Dermis blood vessel endothelial cell (primary cell): ENCODE measurements at regions not wholly inside any gene's neighbourhood (a gene's known extent, or its start where the extent isn't known, plus 50 kb on each side); places are given as distances from the start of the nearest gene placed in this dataset.
"Not testable (repeated sequence)": the region's sequence is repeated elsewhere in the genome, so short reads cannot be mapped to it uniquely, and the experiment has no call there.

Experiments used
- DNase-seq: peaks from one replicate; pipeline ENCODE4 v3.0.0; 2010

DNA sequence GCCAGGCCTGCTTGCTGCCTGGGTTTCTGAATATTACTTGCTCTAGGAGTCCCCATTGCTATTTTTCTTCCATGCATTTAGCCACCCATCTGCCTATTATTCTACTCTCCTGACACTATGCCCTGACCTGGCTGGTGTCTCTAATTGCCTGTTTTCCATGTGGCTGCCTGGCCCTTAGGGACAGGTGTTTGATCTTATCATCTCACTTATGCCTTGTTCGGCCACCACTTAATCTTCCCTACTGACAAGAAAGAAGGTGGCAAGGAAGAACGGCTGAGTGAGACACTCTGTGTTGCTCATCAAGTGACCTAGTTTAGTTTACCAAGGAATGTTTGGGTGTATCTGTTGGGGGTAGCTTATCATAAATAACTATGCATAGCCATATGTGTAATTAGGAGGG lies 50.4 kb upstream of the RAPH1 start:
- DNase-seq = no peak

DNA sequence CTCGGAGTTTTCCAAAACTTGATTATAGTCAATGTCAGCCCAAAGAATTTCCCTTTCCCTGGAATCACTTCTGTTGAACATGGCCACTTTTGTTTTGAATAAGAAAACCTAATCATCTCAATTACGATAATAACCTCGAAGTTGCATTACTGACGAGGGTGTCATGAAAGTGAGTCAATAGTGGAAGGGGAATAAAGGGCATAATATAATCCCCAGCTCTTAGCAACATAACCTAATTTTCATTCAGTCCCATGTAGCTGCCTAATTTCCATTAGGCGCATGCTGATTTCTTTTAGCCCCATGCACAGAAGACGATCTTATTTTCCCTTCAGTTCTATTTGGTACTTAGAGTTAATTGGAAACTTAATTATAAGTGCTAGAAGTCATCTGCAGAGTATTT lies 51.1 kb upstream of the RAPH1 start:
- no peak for DNase-seq

DNA sequence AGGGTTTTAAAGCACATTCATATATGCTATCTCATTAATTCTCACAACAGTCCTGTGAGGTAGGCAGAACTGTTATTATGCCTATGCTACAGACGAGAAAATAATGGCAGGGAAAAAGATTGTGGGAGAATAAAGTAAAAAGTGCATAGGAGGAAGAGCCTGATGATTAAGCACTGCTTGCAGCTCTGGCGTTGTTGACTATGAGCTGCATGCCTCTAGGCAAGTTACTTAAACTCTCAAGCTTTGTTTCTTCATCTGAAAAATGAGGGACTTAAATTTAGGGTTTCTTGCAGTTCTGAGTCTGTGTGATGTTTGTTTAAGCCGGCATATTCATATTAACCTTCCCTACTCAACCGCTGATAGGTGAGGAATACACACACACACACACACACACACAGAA lies 51.6 kb upstream of the RAPH1 start:
- DNase-seq = no peak

DNA sequence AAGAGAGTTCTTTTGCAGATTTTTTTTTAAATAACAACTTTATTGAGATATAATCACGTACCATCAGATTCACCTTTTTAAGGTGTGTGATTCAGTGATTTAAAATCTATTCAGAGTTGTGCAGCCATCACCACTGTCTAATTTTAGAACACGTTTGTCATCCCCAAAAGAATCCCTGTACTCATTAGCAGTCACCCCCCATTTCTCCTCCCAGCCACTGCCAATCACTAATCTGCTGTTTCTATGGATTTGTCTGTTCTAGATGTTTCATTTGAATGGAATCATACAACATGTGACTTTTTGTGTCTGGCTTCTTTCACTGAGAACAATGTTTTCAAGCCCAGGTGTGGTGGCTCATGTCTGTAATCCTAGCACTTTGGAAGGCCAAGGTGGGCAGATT lies 55.4 kb upstream of the RAPH1 start:
- no peak for DNase-seq

DNA sequence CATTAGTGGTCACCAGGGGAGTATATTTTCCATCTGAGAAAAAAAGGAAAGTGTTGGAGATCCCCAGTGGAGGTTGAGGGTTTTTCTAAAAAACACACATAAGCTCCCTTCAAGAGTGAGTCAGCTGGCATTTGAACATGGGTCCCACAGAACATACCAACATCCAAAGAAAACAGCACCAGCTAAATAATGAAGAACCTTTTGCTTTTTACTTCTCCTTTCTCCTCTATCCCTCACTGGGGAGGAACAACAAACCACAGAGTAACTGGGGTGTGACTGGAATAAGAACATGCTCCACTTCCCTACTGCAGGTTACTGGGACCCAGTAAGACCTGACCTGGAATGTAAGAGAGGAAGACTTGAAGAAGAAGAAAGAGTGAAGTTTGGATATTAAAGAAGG lies 56.5 kb upstream of the RAPH1 start:
- DNase-seq = no peak

DNA sequence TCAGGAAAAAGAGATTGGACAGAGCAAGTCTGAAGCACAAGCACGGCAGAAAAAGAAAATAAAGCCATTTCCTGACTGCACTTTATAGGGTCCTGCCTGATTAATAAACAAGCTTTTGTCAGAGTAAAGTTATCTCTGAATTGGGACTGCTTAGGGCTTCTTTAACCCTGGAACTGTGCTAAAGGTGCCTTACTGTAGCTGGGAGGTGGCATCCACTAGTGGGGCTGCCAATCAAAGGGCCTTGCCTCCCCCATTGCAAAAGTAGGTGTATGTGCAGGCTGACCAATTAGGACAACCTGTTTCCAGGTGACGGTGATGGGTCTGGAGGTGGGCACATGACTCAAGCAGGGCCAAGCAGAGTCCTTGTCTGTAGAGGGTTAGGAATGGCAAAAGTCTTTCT lies 57.4 kb upstream of the RAPH1 start:
- DNase-seq = no peak

DNA sequence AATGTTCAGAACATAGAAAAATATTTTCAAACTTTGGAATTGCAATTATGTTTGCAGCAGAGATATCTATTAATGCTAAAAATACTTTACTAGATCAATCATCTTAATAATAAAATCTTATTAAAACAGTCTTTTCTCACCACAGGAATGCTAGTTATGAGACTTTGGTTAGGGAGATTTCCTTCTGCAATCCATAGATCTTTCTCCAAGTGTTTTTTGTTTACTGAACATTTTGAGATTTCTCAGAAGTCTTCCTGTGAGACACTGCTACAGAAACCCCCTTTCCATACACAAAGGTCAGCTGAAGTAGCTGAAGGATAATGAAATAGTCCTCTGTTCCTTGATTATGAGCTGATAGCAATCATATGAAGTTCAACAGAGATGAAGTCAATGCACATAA lies 59.4 kb upstream of the RAPH1 start:
- DNase-seq = no peak

DNA sequence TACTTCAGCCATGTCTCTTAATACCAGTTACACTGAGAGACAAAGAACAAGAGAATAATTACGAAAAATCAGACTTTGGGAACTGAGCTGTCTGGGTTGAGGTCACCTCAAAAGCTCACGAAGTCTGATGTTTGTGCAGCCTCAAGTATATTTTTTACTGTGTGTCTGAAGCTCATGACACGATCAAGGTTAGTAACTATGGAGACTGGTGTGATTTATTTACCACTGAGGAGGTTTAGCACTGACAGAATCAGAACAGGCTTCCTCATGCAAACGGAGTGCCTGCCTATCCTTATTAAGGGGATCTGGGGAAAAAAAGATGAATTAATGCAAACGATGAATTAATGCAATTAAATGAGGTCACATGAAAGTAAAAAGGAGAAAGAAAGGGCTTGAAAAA lies 61.1 kb upstream of the RAPH1 start:
- no peak for DNase-seq

DNA sequence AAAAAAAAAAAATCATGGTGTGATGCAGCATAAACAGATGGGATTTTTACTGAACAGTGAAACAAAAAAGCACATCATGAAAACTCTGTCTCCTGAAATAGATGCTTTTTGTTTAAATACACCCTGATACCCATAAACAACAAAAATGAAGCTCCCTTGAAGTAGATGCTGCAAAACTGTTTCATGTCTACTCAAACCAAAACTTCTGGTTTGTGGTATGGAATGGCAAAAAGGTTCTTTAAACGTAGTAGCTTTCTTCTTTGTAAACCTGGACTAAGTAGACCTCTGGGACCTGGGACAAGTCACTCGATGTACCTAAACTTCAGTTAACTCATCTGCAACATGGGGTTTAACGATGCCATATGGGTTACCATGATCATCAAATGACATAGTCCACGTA lies 64.4 kb upstream of the RAPH1 start:
- DNase-seq = no peak

DNA sequence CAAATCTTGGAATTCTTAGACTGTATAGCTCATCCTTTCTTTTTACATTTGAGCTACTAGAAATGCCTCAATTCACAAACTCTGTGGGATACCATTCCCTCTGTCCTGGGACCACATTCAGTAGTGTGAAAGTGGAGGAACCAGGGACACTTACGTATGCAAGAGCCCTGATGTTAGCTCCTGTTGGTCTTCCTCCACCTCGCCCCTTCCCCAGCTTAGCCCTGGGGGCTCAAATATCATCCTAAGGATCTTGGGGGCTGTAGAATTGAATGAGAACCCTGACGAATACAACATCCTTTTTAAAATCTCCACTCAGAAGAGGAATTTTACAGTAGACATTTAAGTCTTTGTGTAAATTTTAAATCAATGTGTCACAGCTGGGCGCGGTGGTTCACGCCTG lies 65.2 kb upstream of the RAPH1 start:
- DNase-seq = no peak

DNA sequence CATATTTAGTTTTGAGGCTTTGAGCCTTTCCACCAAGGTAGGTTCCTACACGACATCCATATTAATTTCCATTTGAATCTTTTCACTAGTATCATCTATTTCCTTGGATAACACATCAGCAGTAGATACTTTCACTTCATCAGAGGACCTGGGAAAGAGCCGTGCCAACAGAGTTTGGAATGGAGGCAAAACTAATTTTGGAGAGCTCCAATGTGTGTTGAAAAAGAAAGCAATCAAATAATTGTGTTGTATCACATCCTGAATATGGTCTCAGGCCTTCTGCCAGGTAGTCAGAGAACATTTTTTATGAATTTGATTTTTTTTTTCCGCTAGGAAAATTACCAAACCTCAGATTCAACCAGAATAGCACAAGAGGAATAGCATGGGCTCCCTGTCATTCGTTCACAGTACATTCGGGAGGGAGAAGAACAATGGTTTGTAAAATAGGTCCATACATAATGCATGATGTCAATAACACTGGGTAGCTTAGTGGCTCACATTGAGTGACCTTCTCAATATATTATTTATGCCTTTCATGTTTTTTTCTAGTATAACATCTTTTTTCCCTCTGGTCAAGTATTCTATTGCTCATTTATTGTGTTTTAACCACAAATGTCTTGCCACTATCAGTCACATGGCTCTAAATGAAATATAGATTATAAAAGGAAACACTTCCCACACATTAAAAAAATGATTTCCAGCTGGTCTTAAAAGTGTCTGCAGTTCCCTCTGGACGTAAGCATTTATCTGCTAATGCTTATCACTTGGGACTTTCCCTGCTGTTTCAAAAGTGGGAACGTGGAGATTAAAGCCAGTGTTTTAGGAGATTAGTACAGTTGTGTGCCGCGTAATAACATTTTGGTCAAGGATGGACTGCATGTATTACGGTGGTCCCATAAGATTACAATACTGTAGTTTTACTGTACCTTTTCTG lies 68.6 kb upstream of the RAPH1 start:
- DNase-seq = peak; percentile 35

DNA sequence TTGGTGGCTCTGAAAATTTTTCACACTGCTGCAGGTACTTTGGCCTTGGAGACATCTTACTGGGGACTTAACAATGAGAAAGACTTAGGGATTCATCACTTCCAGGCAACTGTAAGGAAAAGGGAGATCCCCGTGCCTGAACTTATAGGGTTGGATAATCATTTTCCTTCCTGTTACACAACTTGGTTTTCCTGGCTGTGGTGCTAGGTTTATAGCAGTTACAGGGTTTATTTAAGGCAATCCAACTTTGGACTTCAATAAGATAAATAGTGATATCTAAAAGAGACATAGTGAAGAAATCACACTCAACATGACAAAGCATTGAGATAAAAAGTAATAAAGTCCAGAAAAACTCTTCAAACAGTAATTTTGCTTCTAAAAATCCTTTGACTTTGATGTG lies 70.2 kb upstream of the RAPH1 start:
- DNase-seq = peak; percentile 29

DNA sequence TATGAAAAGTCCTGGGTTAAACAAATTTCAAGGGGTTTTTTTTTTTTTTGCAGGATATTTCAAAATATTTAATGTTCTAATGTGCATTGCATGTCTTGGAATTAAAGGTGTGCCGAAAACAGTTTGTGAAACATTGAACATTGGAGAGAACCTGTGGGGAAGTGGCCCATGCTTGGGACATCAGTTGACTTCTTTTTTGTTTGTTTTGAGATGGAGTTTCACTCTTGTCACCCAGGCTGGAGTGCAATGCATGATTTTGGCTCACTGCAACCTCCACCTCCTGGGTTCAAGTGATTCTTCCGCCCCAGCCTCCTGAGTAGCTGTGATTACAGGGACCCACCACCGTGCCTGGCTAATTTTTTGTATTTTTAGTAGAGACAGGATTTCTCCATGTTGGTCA lies 71.0 kb upstream of the RAPH1 start:
- DNase-seq = no peak

DNA sequence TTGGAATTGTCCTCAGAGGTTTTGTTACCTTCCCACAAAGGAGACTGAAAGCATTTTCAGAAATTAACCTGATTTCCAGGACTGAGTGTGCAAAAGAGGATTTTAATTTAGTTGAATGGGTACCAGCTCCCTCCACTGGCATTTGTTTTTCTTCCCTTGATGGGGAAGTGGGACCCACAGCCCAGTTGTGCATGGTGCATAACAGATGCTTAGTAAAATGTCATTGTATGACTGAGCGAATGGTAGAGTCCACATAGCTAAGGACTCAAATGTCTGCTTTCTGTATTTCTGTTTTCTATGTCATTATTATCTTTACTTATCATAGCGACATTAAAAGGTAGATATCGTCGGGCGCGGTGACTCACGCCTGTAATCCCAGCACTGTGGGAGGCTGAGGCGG lies 75.5 kb upstream of the RAPH1 start:
- DNase-seq = no peak

DNA sequence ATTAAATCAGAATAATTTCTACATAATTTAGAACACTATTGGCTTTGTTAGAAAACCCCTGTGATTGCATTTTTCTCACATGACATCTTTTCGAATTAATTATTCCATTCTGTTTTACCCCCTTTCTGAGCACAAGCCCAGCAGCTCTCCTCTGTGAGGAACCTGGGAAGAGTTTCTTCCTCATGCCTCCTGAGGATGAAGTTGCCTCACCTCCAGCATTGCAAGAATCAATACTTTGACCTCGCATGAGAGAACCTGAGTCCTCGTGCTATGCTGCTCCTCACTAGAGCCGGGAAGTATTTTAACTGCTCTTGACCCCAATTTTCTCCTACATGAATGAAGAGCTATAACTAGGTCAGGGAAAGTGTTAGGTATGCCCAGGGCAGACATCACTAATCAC lies 77.1 kb upstream of the RAPH1 start:
- DNase-seq = no peak

DNA sequence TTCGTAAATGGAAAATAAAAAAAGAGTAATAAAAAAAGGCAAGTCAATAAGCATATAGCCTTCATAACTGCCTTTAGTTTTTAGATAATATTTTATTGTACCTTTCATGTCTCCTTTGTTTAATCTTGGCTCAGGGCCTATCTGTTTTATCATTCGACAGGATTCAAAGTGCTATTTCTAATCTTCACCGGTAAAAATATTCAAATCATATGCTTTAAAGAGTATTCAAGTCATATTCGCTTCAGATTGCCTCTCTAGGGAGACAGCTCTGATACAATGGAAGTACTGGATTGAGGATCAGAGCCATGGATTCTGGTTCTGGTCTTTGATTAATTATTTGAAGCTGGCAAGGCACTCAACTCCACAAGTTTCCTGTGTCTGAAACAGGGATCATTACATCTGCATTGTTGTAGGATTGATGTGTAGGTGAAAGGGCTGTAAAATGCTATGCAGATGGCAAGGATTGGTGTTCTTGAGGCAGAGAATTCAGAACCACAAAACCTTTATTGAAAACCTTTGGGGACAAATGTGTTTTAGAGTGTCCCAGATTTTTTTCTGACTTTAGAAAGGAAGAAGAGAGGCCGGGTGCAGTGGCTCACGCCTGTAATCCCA lies 84.3 kb upstream of the RAPH1 start:
- peak; percentile 9 for DNase-seq

DNA sequence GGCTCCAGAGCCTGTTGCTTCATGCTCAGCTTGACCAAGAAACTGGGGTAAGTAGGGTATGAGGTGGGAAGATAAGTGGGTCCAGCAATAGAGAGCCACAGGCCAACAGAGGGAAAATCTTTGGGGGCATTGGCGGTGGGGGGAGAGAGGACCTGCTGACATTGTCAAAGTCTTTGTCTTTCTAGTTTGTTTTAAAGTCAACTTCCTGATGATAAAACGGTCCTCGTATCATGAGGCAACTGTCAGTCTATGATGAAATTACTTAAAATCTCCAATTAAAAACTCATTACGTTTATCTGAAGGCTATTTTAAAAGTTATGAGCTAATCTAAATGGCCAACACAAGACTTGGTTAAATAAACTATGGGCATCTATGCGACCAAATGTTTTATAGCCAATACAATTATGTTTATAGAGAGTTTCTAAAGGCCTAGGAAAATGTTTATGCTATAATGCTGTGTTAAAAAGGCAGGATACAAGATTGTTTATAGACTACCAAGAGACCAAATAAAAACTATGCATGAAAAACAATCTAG lies 84.4 kb upstream of the CD28 start:
- DNase-seq = no peak

DNA sequence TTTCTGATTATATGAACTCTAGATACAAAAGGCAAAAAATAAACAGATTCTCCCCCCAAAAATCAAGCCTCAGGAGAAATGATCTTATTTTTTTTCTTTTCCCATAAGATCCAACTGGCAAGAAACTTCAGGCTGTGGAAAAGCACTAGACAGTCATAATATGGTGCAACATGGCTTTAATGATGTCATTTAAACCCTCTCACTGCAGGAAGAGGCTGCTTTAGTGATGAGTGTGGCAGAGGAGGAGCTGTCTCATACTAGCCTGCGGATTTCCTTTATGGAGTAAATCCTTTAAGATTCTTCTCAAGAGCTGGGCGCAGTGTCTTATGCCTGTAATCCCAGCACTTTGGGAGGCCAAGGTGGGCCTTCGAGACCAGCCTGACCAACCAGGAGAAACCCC lies 83.3 kb upstream of the CD28 start:
- no peak for DNase-seq

DNA sequence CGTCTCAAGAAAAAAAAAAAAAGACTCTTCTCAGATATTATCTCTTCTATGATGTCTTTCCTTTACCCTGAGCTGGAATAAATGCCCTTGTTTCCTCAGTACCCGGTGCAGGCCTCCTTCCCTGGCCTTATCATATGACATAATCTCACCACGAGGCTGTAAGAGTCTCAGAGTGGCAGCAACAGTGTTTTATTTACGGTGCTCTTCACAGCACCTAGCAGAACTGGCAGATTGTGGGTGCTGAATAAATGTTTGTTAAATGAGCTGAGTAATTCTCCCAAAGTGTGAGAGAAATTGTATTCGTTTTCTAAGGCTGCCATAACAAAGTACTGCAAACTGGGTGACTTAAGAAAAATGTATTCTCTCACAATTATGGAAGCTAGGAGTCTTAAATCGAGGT lies 82.8 kb upstream of the CD28 start:
- DNase-seq = no peak

DNA sequence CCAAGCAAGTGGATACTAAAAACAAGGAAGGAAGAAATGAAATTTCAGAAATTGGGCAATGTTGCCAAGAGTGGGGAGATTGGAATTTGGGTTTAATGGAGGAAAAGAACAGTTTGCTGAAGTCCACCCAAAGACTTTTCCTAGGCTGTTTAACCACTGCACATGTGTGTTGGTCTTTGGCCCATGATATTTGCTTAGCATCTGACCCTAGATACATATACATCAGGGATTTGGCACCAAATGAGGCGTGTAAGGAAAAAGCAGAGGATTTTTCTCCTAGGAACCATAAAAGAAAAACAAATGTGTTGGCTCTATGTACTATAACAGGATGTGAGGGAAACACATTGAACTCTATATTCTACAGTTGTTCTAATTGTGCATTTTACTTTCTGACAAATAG lies 80.7 kb upstream of the CD28 start:
- peak; percentile 25 for DNase-seq

DNA sequence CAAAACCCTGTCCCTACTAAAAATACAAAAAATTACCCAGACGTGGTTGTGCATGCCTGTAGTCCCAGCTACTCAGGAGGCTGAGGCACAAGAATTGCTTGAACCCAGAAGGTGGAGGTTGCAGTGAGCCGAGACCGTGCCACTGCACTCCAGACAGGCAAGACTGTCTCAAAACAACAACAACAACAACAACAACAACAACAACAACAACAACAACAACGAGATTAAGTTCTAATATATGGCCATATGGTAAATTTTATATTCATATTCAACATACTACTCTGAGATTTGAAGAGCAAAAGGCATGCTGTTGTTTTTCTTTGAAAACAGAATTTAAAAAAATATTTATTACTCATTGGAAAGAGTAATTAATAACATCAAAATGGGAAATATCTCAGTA lies 80.2 kb upstream of the CD28 start:
- DNase-seq = not testable (repeated sequence)

DNA sequence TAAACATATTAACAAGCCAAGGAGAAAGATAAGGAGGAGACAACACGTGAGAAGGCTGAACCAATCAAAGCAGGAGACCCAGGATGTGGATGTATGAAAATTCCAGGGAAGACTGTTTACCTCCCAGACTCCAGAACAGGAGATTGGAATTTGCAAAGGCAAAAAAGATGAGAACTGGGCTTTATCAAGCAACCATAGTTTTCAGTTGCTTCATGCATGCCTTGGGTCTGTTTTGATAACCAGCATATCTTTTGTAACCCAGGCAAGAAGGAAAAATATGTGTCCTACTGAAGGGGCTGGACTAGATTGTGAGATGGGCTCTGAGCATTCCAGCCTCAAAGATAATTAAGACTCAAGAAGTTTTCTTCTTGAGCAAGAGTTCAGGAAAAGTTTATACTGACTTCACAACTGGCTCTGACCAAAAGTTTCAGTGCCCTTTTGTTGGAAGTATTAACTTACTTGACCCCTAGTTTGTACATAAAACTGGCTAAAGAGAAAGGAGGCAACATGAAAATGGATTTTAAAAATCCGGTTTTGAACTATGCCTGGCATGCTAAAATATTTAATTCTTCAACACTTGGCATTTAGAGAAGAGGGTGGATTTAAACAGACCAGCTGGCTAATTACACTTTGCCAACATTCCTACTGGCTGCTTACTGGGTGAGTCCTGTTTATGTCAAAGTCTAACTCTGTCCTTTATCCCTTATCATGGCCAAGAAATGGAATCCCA lies 79.3 kb upstream of the CD28 start:
- no peak for DNase-seq

DNA sequence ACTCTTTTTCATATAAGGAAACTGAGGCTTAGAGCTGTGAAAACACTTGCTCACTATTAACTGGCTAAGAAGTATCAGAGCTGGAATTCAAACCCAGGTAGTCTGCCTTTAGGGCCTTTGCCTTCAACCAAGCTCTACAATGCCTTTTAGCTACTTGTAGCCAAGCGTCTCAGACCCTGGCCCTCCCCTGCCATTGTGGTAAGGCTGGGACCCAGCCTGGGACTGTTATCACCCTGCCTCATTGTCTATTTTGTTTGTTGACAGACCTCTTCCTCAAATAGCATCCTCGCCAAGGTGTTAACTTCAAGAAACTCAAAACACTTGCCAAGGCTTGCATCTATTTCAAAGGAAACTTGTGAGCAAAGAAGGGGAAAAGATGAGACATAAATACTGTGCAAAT lies 76.7 kb upstream of the CD28 start:
- DNase-seq = no peak
